ENCODE measurements at regions not wholly inside any gene's neighbourhood (a gene's known extent, or its start where the extent isn't known, plus 50 kb on each side); places are given as distances from the start of the nearest gene placed in this dataset.

- in situ Hi-C loops (cut with HindIII; ENCODE audit: low pct_unique_long_range_greater_than_20kb, low sequenced_read_pairs), result no loop called here
- DNase-seq (ENCODE audit: low read depth, low spot score), result no peak
Measured at GRCh38 chr20:39258253-39258652, 296.1 kb downstream of the DHX35 start.

- in situ Hi-C loops (cut with HindIII; ENCODE audit: low pct_unique_long_range_greater_than_20kb, low sequenced_read_pairs), result no loop called here
Measured at GRCh38 chr20:39253051-39253755, 291.1 kb downstream of the DHX35 start.

GRCh38 chr20:39252035-39252434, 289.9 kb downstream of the DHX35 start:
- DNase-seq (ENCODE audit: low read depth, low spot score), result no peak
- in situ Hi-C loops (cut with HindIII; ENCODE audit: low pct_unique_long_range_greater_than_20kb, low sequenced_read_pairs), result no loop called here

More at GRCh38 chr20:39253051-39253755, 291.1 kb downstream of the DHX35 start:
- no peak for DNase-seq (ENCODE audit: low read depth, low spot score)

- in situ Hi-C loops (cut with HindIII; ENCODE audit: low pct_unique_long_range_greater_than_20kb, low sequenced_read_pairs), result no loop called here
- no peak for DNase-seq (ENCODE audit: low read depth, low spot score)
Measured at GRCh38 chr20:39249798-39250197, 287.7 kb downstream of the DHX35 start.

GRCh38 chr20:39248862-39249485, 286.8 kb downstream of the DHX35 start:
- in situ Hi-C loops (cut with HindIII; ENCODE audit: low pct_unique_long_range_greater_than_20kb, low sequenced_read_pairs), result no loop called here
- DNase-seq (ENCODE audit: low read depth, low spot score), result no peak

GRCh38 chr20:39248171-39248861, 286.2 kb downstream of the DHX35 start:
- no peak for DNase-seq (ENCODE audit: low read depth, low spot score)
- in situ Hi-C loops (cut with HindIII; ENCODE audit: low pct_unique_long_range_greater_than_20kb, low sequenced_read_pairs), result no loop called here

GRCh38 chr20:39246436-39246835, 284.3 kb downstream of the DHX35 start:
- in situ Hi-C loops (cut with HindIII; ENCODE audit: low pct_unique_long_range_greater_than_20kb, low sequenced_read_pairs), result no loop called here
- DNase-seq (ENCODE audit: low read depth, low spot score), result no peak

GRCh38 chr20:39245685-39246311, 283.7 kb downstream of the DHX35 start:
- DNase-seq (ENCODE audit: low read depth, low spot score), result no peak
- in situ Hi-C loops (cut with HindIII; ENCODE audit: low pct_unique_long_range_greater_than_20kb, low sequenced_read_pairs), result no loop called here

- in situ Hi-C loops (cut with HindIII; ENCODE audit: low pct_unique_long_range_greater_than_20kb, low sequenced_read_pairs), result no loop called here
- DNase-seq (ENCODE audit: low read depth, low spot score), result no peak
Measured at GRCh38 chr20:39243962-39244361, 281.8 kb downstream of the DHX35 start.

- in situ Hi-C loops (cut with HindIII; ENCODE audit: low pct_unique_long_range_greater_than_20kb, low sequenced_read_pairs), result no loop called here
- no peak for DNase-seq (ENCODE audit: low read depth, low spot score)
Measured at GRCh38 chr20:39242614-39243013, 280.5 kb downstream of the DHX35 start.

GRCh38 chr20:39234520-39235095, 272.5 kb downstream of the DHX35 start:
- no peak for DNase-seq (ENCODE audit: low read depth, low spot score)

GRCh38 chr20:39233755-39234154, 271.6 kb downstream of the DHX35 start:
- in situ Hi-C loops (cut with HindIII; ENCODE audit: low pct_unique_long_range_greater_than_20kb, low sequenced_read_pairs), result no loop called here
- peak; percentile 22 for DNase-seq (ENCODE audit: low read depth, low spot score)

More at GRCh38 chr20:39234520-39235095, 272.5 kb downstream of the DHX35 start:
- in situ Hi-C loops (cut with HindIII; ENCODE audit: low pct_unique_long_range_greater_than_20kb, low sequenced_read_pairs), result no loop called here

- no peak for DNase-seq (ENCODE audit: low read depth, low spot score)
- in situ Hi-C loops (cut with HindIII; ENCODE audit: low pct_unique_long_range_greater_than_20kb, low sequenced_read_pairs), result no loop called here
Measured at GRCh38 chr20:39227416-39227815, 265.3 kb downstream of the DHX35 start.

GRCh38 chr20:39225978-39226377, 263.8 kb downstream of the DHX35 start:
- no peak for DNase-seq (ENCODE audit: low read depth, low spot score)
- in situ Hi-C loops (cut with HindIII; ENCODE audit: low pct_unique_long_range_greater_than_20kb, low sequenced_read_pairs), result no loop called here

- no peak for DNase-seq (ENCODE audit: low read depth, low spot score)
- in situ Hi-C loops (cut with HindIII; ENCODE audit: low pct_unique_long_range_greater_than_20kb, low sequenced_read_pairs), result no loop called here
Measured at GRCh38 chr20:39225536-39225935, 263.4 kb downstream of the DHX35 start.

- in situ Hi-C loops (cut with HindIII; ENCODE audit: low pct_unique_long_range_greater_than_20kb, low sequenced_read_pairs), result no loop called here
- DNase-seq (ENCODE audit: low read depth, low spot score), result no peak
Measured at GRCh38 chr20:39222101-39222500, 260.0 kb downstream of the DHX35 start.

- in situ Hi-C loops (cut with HindIII; ENCODE audit: low pct_unique_long_range_greater_than_20kb, low sequenced_read_pairs), result no loop called here
Measured at GRCh38 chr20:39216195-39216594, 254.1 kb downstream of the DHX35 start.

GRCh38 chr20:39214828-39215227, 252.7 kb downstream of the DHX35 start:
- no peak for DNase-seq (ENCODE audit: low read depth, low spot score)
- in situ Hi-C loops (cut with HindIII; ENCODE audit: low pct_unique_long_range_greater_than_20kb, low sequenced_read_pairs), result no loop called here

More at GRCh38 chr20:39216195-39216594, 254.1 kb downstream of the DHX35 start:
- DNase-seq (ENCODE audit: low read depth, low spot score), result no peak
